ENCODE measurements at regions not wholly inside any gene's neighbourhood (a gene's known extent, or its start where the extent isn't known, plus 50 kb on each side); places are given as distances from the start of the nearest gene placed in this dataset.

- DNase-seq (ENCODE audit: low read depth): no peak
- TF ChIP-seq CTCF (conservative IDR thresholded peaks at IDR 0.05; ENCODE audit: low read depth, low read length): no peak
- no peak overlapping the region for H3K4me3 ChIP-seq (ENCODE audit: low read depth, low read length)
Measured at GRCh38 chr12:90029317-90029716, 320.7 kb upstream of the ATP2B1 start.

DNA sequence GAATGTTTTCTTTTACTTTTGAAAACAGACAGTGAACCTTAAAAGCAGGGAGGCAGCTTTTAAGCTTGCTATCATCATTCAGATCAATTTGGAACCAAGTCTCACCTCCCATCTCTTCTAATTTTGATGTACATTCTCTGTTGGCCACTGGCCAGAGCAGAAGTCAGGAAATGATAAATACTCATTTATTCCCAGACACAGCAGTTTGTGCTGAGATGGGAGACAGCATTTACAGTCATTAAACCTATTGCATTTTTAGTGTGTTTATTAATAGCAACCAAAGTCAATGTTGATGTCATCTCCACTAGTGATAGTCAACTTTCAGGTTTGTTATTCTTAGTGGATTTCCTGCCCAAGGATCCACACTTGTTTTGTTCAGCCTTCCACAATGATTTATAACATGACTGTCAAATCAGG is 320.0 kb upstream of the ATP2B1 start:
- no peak for TF ChIP-seq CTCF (conservative IDR thresholded peaks at IDR 0.05; ENCODE audit: low read depth, low read length)
- DNase-seq (ENCODE audit: low read depth): no peak
- no peak overlapping the region for H3K4me3 ChIP-seq (ENCODE audit: low read depth, low read length)

GRCh38 chr12:90027889-90028634 is 319.4 kb upstream of the ATP2B1 start:
- no peak for TF ChIP-seq CTCF (conservative IDR thresholded peaks at IDR 0.05; ENCODE audit: low read depth, low read length)
- H3K4me3 ChIP-seq (ENCODE audit: low read depth, low read length): no peak overlapping the region
- no peak for DNase-seq (ENCODE audit: low read depth)

DNA sequence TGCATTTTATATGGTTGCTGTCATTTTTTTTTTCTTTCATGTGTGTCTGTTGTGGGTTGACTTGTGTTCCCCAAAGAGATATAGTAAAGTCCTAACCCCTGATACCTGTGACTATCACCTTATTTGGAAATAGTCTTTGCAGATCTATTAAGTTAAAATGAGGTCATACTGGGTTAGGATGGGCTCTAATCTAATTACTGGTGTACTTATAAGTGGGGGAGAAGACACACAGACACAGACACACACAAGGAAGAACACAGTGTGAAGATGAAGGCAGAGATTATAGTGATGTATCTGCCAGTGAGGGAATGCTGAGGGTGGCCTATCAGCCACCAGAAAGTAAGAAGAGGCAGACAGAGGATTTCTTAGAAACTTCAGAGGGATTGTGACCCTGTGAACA is 318.4 kb upstream of the ATP2B1 start:
- H3K4me3 ChIP-seq (ENCODE audit: low read depth, low read length): no peak overlapping the region
- DNase-seq (ENCODE audit: low read depth): no peak
- no peak for TF ChIP-seq CTCF (conservative IDR thresholded peaks at IDR 0.05; ENCODE audit: low read depth, low read length)

GRCh38 chr12:90026516-90026915 is 317.9 kb upstream of the ATP2B1 start:
- DNase-seq (ENCODE audit: low read depth): no peak
- no peak overlapping the region for H3K4me3 ChIP-seq (ENCODE audit: low read depth, low read length)
- no peak for TF ChIP-seq CTCF (conservative IDR thresholded peaks at IDR 0.05; ENCODE audit: low read depth, low read length)

GRCh38 chr12:90024262-90024661 is 315.6 kb upstream of the ATP2B1 start:
- DNase-seq (ENCODE audit: low read depth): no peak
- H3K4me3 ChIP-seq (ENCODE audit: low read depth, low read length): no peak overlapping the region
- TF ChIP-seq CTCF (conservative IDR thresholded peaks at IDR 0.05; ENCODE audit: low read depth, low read length): no peak

Measured in epithelial cell of proximal tubule (primary cell).